Left ventricle myocardium inferior (tissue), 1 donor: ENCODE measurements at regions not wholly inside any gene's neighbourhood (a gene's known extent, or its start where the extent isn't known, plus 50 kb on each side); places are given as distances from the start of the nearest gene placed in this dataset.

Experiments used
- DNase-seq: peaks from one replicate; pipeline ENCODE4 v3.0.0-alpha.2; 2020
- H3K27ac ChIP-seq: fragments of 200-600 bp; replicated peaks from 2 replicates; pipeline ENCODE4 v1.8.0; 2021
- H3K27me3 ChIP-seq: fragments of 200-600 bp; 2 replicates; pipeline ENCODE4 v1.8.0; 2021; ENCODE audit warnings: low read depth
- H3K36me3 ChIP-seq: fragments of 200-600 bp; 2 replicates; pipeline ENCODE4 v1.8.0; 2021
- H3K4me1 ChIP-seq: fragments of 200-600 bp; 2 replicates; pipeline ENCODE4 v1.8.0; 2021
- H3K4me3 ChIP-seq: fragments of 200-600 bp; 2 replicates; pipeline ENCODE4 v1.8.0; 2021; ENCODE audit warnings: mild to moderate bottlenecking, moderate library complexity
- H3K9me3 ChIP-seq: fragments of 200-600 bp; replicated peaks from 2 replicates; pipeline ENCODE4 v1.8.0; 2021
- CTCF ChIP-seq: fragments of 200-600 bp; IDR thresholded peaks from 2 replicates; pipeline ENCODE4 v1.8.0; 2021; ENCODE audit warnings: antibody characterized with exemption, mild to moderate bottlenecking, borderline replicate concordance
- intact Hi-C: fragments of 100-400 bp; cut with micrococcal nuclease; formaldehyde crosslinking; loops from one replicate; pipeline ENCODE4 v1.11.0; 2022
- donor health status: DM: no; HTN: yes; CAD: no; lungs with severe emphysema.

GRCh38 chr7:33829536-33829935 is 75.8 kb upstream of the BMPER start:
- Histone ChIP-seq H3K27ac (no peak overlapping the region), H3K27me3 (no peaks in the 10 kb centered on the region), H3K4me3 (no peak overlapping the region), H3K4me1 (no peaks in the 10 kb centered on the region), H3K9me3 (no peaks in the 10 kb centered on the region), H3K36me3 (no peaks in the 10 kb centered on the region)
- DNase-seq: no peak
- intact Hi-C loops: no loop called here
- no peak for TF ChIP-seq CTCF

GRCh38 chr7:33831389-33832141 is 73.8 kb upstream of the BMPER start:
- Histone ChIP-seq H3K9me3 (no peaks in the 10 kb centered on the region), H3K27me3 (no peaks in the 10 kb centered on the region), H3K4me3 (no peak overlapping the region), H3K36me3 (no peaks in the 10 kb centered on the region), H3K4me1 (no peaks in the 10 kb centered on the region), H3K27ac (peak overlapping the region; percentile 28)
- TF ChIP-seq CTCF: no peak
- intact Hi-C loops: no loop called here
- DNase-seq: peak; percentile 29

GRCh38 chr7:33832271-33832721 is 73.0 kb upstream of the BMPER start:
- no peaks in the 10 kb centered on the region for H3K36me3 ChIP-seq
- no peaks in the 10 kb centered on the region for H3K4me1 ChIP-seq
- no peak overlapping the region for H3K4me3 ChIP-seq
- DNase-seq: peak; percentile 18
- peak overlapping the region; percentile 28 for H3K27ac ChIP-seq
- intact Hi-C loops: no loop called here
- H3K9me3 ChIP-seq: peaks cover 6% of the 10 kb centered on the region
- no peak for TF ChIP-seq CTCF
- H3K27me3 ChIP-seq: no peaks in the 10 kb centered on the region

GRCh38 chr7:33836797-33837355 is 68.5 kb upstream of the BMPER start:
- H3K4me3 ChIP-seq: no peak overlapping the region
- no peak for TF ChIP-seq CTCF
- no peak overlapping the region for H3K27ac ChIP-seq

GRCh38 chr7:33837356-33837851 is 67.9 kb upstream of the BMPER start:
- H3K4me3 ChIP-seq: no peak overlapping the region
- intact Hi-C loops: no loop called here
- no peaks in the 10 kb centered on the region for H3K27me3 ChIP-seq
- H3K36me3 ChIP-seq: no peaks in the 10 kb centered on the region
- no peak for DNase-seq
- H3K27ac ChIP-seq: no peak overlapping the region
- TF ChIP-seq CTCF: no peak
- H3K4me1 ChIP-seq: no peaks in the 10 kb centered on the region
- peaks cover 6% of the 10 kb centered on the region for H3K9me3 ChIP-seq

More at GRCh38 chr7:33836797-33837355, 68.5 kb upstream of the BMPER start:
- Histone ChIP-seq H3K9me3 (peaks cover 6% of the 10 kb centered on the region), H3K27me3 (no peaks in the 10 kb centered on the region), H3K4me1 (no peaks in the 10 kb centered on the region), H3K36me3 (no peaks in the 10 kb centered on the region)
- no peak for DNase-seq
- intact Hi-C loops: no loop called here
